Hepatocyte (in vitro differentiated cells): ENCODE measurements at regions not wholly inside any gene's neighbourhood (a gene's known extent, or its start where the extent isn't known, plus 50 kb on each side); places are given as distances from the start of the nearest gene placed in this dataset.
"Not testable (repeated sequence)": the region's sequence is repeated elsewhere in the genome, so short reads cannot be mapped to it uniquely, and the experiment has no call there.

Experiments used
- EZH2 ChIP-seq: fragments of 200-600 bp; sonication (generic); IDR thresholded peaks from 2 replicates; pipeline ENCODE4 v1.6.1; 2016; ENCODE audit warnings: antibody characterized with exemption, mild to moderate bottlenecking, borderline replicate concordance
- EZH2phosphoT487 ChIP-seq: fragments of 200-600 bp; sonication (generic); IDR thresholded peaks from one replicate; pipeline ENCODE4 v1.6.1; 2018; ENCODE audit warnings: antibody characterized with exemption, mild to moderate bottlenecking, low read depth, moderate library complexity; ENCODE audit not compliant: unreplicated experiment, severe bottlenecking
- TF ChIP-seq, protein P1 (sequence below): fragments of 200-600 bp; sonication (generic); IDR thresholded peaks from 2 replicates; pipeline ENCODE4 v1.5.1; 2016; ENCODE audit warnings: antibody characterized with exemption, mild to moderate bottlenecking; ENCODE audit not compliant: poor library complexity

DNA sequence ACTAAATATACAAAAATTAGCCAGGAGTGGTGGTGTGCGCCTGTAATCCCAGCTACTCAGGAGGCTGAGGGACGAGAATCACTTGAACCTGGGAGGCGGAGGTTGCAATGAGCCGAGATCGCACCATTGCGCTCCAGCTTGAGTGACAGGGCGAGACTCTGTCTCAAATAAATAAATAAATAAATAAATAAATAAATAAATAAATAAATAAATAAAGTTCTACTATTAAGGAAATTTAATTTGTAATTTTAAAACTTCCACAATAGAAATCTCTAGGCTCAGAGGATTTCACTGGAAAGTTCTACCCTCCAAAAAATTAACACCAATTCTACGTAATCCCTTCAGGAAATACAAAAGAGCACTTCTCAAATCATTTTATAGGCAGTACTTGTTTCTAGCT lies 187.9 kb upstream of the NR5A2 start:
- TF ChIP-seq, protein P1, sequence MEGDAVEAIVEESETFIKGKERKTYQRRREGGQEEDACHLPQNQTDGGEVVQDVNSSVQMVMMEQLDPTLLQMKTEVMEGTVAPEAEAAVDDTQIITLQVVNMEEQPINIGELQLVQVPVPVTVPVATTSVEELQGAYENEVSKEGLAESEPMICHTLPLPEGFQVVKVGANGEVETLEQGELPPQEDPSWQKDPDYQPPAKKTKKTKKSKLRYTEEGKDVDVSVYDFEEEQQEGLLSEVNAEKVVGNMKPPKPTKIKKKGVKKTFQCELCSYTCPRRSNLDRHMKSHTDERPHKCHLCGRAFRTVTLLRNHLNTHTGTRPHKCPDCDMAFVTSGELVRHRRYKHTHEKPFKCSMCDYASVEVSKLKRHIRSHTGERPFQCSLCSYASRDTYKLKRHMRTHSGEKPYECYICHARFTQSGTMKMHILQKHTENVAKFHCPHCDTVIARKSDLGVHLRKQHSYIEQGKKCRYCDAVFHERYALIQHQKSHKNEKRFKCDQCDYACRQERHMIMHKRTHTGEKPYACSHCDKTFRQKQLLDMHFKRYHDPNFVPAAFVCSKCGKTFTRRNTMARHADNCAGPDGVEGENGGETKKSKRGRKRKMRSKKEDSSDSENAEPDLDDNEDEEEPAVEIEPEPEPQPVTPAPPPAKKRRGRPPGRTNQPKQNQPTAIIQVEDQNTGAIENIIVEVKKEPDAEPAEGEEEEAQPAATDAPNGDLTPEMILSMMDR, result not testable (repeated sequence)
- not testable (repeated sequence) for TF ChIP-seq EZH2, EZH2phosphoT487
